GM12878 (cell line): ENCODE measurements at regions not wholly inside any gene's neighbourhood (a gene's known extent, or its start where the extent isn't known, plus 50 kb on each side); places are given as distances from the start of the nearest gene placed in this dataset.

Experiments
- ATAC-seq: fragments of 200-7000 bp; cut with Tn5 transposase; 3 replicates; pipeline ENCODE4 v1.9.1; 2020; ENCODE audit warnings: mild to moderate bottlenecking, moderate library complexity
- BruUV-seq: library from RNA; stranded (reverse); fragments of 400-500 nt; replicated peaks from 2 replicates; lab custom pipeline; 2021; lab: Mats Ljungman, UMichigan
- CTCF ChIA-PET: fragments of 300-600 bp; sonication (Branson Sonifier 250); formaldehyde crosslinking; extraction: SDS; loops from one replicate; lab custom pipeline; 2021; ENCODE audit warnings: inconsistent platforms; lab: Yijun Ruan, JAX
- POLR2A ChIA-PET: fragments of 350-600 bp; formaldehyde crosslinking; extraction: SDS; loops from one replicate; lab custom pipeline; 2021; ENCODE audit warnings: inconsistent platforms; lab: Charles Lee
- RAD21 ChIA-PET: fragments of 300-600 bp; sonication (Branson Sonifier 250); formaldehyde crosslinking; loops from one replicate; lab custom pipeline; 2023; ENCODE audit warnings: antibody characterized with exemption; ENCODE audit not compliant: unreplicated experiment; lab: Charles Lee
- SMC1A ChIA-PET: fragments of 300-600 bp; sonication (Branson Sonifier 250); formaldehyde crosslinking; loops from one replicate; lab custom pipeline; 2023; ENCODE audit not compliant: unreplicated experiment, uncharacterized antibody; lab: Charles Lee
- DNase-seq: peaks from one replicate; pipeline ENCODE4 v3.0.0-alpha.2; 2011; ENCODE audit warnings: low read depth, low spot score
- FAIRE-seq: peaks from 3 replicates; lab custom pipeline; 2011; peaks lifted over from hg19 to GRCh38; lab: Jason Lieb, UNC
- H2AFZ ChIP-seq: 2 replicates; pipeline ENCODE4 v1.6.0; 2011; ENCODE audit warnings: low read depth, low read length, control low read depth; ENCODE audit not compliant: control insufficient read depth
- H3K27ac ChIP-seq: 2 replicates; pipeline ENCODE4 v1.5.1; 2011; ENCODE audit warnings: control low read depth; ENCODE audit not compliant: control insufficient read depth, insufficient read depth
- H3K27me3 ChIP-seq, 2 experiments: replicated peaks in 1 of 2; 2 replicates each; pipeline versions ENCODE4 v1.6.0 to v1.6.1; 2011; ENCODE audit warnings: low read length in 1 of 2; ENCODE audit not compliant: control insufficient read depth in 2 of 2, insufficient read depth in 2 of 2
- H3K36me3 ChIP-seq, 2 experiments: 2 replicates each; pipeline ENCODE4 v1.5.1; 2011; ENCODE audit warnings: low read length in 1 of 2; ENCODE audit not compliant: control insufficient read depth in 2 of 2, insufficient read depth in 2 of 2
- H3K4me1 ChIP-seq: 2 replicates; pipeline ENCODE4 v1.6.1; 2011; ENCODE audit warnings: mild to moderate bottlenecking, low read length, moderate library complexity, mixed read lengths; ENCODE audit not compliant: control insufficient read depth, insufficient read depth
- H3K4me2 ChIP-seq: 2 replicates; pipeline ENCODE4 v1.6.0; 2011; ENCODE audit warnings: control low read depth; ENCODE audit not compliant: control insufficient read depth, insufficient read depth
- H3K4me3 ChIP-seq: fragments of 200-600 bp; sonication (generic); 2 replicates; pipeline ENCODE4 v1.5.1; 2016
- H3K79me2 ChIP-seq: 2 replicates; pipeline ENCODE4 v1.6.0; 2011; ENCODE audit warnings: low read length; ENCODE audit not compliant: control insufficient read depth, insufficient read depth
- H3K9ac ChIP-seq: 2 replicates; pipeline ENCODE4 v1.8.0; 2011; ENCODE audit warnings: low read length, control low read depth, mixed read lengths; ENCODE audit not compliant: control insufficient read depth, insufficient read depth
- H3K9me3 ChIP-seq: replicated peaks from 3 replicates; pipeline ENCODE4 v1.5.1; 2011; ENCODE audit warnings: mild to moderate bottlenecking, low read length; ENCODE audit not compliant: control insufficient read depth, insufficient read depth
- H4K20me1 ChIP-seq: 2 replicates; pipeline ENCODE4 v1.6.0; 2011; ENCODE audit not compliant: control insufficient read depth, insufficient read depth
- CHD2 ChIP-seq: IDR thresholded peaks from 2 replicates; pipeline ENCODE4 v1.6.1; 2011; ENCODE audit warnings: low read depth, low read length, improper control_type of control experiment, borderline replicate concordance
- FOS ChIP-seq: IDR thresholded peaks from 3 replicates; pipeline ENCODE4 v1.6.1; 2011; ENCODE audit warnings: borderline replicate concordance; ENCODE audit not compliant: insufficient read length; ENCODE audit errors: extremely low read depth
- POLR2A ChIP-seq: IDR thresholded peaks from 2 replicates; pipeline ENCODE4 v1.6.1; 2011; ENCODE audit warnings: low read depth, mild to moderate bottlenecking, low read length
- SIN3A ChIP-seq: IDR thresholded peaks from 2 replicates; pipeline ENCODE4 v1.6.1; 2012; ENCODE audit warnings: low read depth, low read length, improper control_type of control experiment
- SMAD1 ChIP-seq: fragments of 450-650 bp; IDR thresholded peaks from 2 replicates; pipeline ENCODE4 v1.6.1; 2018; ENCODE audit warnings: mild to moderate bottlenecking, low read depth; ENCODE audit not compliant: partially characterized antibody
- SMC3 ChIP-seq: IDR thresholded peaks from 2 replicates; pipeline ENCODE4 v1.6.1; 2011; ENCODE audit warnings: low read length, improper control_type of control experiment, borderline replicate concordance
- ZBED1 ChIP-seq: IDR thresholded peaks from 2 replicates; pipeline ENCODE4 v1.6.1; 2016; ENCODE audit warnings: borderline replicate concordance
- WGBS: methylation state at CpG from one replicate; pipeline ENCODE4 v1.1.6; 2016; ENCODE audit warnings: low lambda C conversion rate; ENCODE audit not compliant: insufficient replicate concordance, insufficient coverage; ENCODE audit errors: missing lambda C conversion rate; 5-methylcytosine and 5-hydroxymethylcytosine counted together
- in situ Hi-C: fragments of 300-500 bp; cut with MboI; formaldehyde crosslinking; loops from 9 replicates; pipeline ENCODE4 v1.14.3; 2018; ENCODE audit warnings: mixed read lengths
- intact Hi-C: fragments of 100-400 bp; cut with micrococcal nuclease; formaldehyde crosslinking; loops from one replicate; pipeline ENCODE4 v1.14.2; 2022; ENCODE audit not compliant: unreplicated experiment
- TF ChIP-seq, protein P1 (sequence below): fragments of 450-650 bp; IDR thresholded peaks from 2 replicates; pipeline ENCODE4 v1.6.1; 2016; ENCODE audit warnings: mild to moderate bottlenecking, moderate library complexity, borderline replicate concordance
- TF ChIP-seq, protein P2 (sequence below): IDR thresholded peaks from 2 replicates; pipeline ENCODE4 v1.6.1; 2012; ENCODE audit warnings: low read depth, low read length, improper control_type of control experiment
- TF ChIP-seq, protein P3 (sequence below): fragments of 450-650 bp; IDR thresholded peaks from 2 replicates; pipeline ENCODE4 v1.6.1; 2017; ENCODE audit warnings: mild to moderate bottlenecking, low read depth, inconsistent platforms; ENCODE audit not compliant: poor library complexity, severe bottlenecking

DNA sequence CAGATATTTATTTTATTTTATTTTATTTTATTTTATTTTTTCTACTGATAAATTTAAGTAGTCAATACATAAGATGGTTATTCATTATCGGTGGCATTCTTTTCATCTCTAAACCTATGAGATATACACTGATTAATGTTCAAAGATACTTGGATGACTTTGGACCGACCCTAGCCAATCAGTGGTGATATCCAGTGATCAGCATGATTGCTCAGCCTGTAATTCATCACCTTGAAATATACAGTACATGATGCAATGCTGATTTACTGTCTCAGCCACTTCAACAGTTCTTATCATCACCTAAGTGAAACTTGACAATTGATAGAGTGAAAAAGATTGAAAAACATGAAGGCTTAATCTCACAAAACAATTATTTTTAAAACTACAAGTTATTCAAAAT lies 1651.0 kb downstream of the REEP3 start:
- no peaks in the 10 kb centered on the region for H3K79me2 ChIP-seq
- DNase-seq, result no peak
- no peaks in the 10 kb centered on the region for H3K36me3 ChIP-seq
- no peak for FAIRE-seq
- H2AFZ ChIP-seq, result no peak overlapping the region
- H3K4me3 ChIP-seq, result no peak overlapping the region
- H3K27me3 ChIP-seq, result no peaks in the 10 kb centered on the region
- TF ChIP-seq, protein P1, sequence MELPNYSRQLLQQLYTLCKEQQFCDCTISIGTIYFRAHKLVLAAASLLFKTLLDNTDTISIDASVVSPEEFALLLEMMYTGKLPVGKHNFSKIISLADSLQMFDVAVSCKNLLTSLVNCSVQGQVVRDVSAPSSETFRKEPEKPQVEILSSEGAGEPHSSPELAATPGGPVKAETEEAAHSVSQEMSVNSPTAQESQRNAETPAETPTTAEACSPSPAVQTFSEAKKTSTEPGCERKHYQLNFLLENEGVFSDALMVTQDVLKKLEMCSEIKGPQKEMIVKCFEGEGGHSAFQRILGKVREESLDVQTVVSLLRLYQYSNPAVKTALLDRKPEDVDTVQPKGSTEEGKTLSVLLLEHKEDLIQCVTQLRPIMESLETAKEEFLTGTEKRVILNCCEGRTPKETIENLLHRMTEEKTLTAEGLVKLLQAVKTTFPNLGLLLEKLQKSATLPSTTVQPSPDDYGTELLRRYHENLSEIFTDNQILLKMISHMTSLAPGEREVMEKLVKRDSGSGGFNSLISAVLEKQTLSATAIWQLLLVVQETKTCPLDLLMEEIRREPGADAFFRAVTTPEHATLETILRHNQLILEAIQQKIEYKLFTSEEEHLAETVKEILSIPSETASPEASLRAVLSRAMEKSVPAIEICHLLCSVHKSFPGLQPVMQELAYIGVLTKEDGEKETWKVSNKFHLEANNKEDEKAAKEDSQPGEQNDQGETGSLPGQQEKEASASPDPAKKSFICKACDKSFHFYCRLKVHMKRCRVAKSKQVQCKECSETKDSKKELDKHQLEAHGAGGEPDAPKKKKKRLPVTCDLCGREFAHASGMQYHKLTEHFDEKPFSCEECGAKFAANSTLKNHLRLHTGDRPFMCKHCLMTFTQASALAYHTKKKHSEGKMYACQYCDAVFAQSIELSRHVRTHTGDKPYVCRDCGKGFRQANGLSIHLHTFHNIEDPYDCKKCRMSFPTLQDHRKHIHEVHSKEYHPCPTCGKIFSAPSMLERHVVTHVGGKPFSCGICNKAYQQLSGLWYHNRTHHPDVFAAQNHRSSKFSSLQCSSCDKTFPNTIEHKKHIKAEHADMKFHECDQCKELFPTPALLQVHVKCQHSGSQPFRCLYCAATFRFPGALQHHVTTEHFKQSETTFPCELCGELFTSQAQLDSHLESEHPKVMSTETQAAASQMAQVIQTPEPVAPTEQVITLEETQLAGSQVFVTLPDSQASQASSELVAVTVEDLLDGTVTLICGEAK, result no peak
- TF ChIP-seq SIN3A (no peak), CHD2 (no peak), SMC3 (no peak), SMAD1 (no peak), FOS (no peak), ZBED1 (no peak), POLR2A (no peak)
- TF ChIP-seq, protein P2, sequence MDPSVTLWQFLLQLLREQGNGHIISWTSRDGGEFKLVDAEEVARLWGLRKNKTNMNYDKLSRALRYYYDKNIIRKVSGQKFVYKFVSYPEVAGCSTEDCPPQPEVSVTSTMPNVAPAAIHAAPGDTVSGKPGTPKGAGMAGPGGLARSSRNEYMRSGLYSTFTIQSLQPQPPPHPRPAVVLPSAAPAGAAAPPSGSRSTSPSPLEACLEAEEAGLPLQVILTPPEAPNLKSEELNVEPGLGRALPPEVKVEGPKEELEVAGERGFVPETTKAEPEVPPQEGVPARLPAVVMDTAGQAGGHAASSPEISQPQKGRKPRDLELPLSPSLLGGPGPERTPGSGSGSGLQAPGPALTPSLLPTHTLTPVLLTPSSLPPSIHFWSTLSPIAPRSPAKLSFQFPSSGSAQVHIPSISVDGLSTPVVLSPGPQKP, result no peak
- TF ChIP-seq, protein P3, sequence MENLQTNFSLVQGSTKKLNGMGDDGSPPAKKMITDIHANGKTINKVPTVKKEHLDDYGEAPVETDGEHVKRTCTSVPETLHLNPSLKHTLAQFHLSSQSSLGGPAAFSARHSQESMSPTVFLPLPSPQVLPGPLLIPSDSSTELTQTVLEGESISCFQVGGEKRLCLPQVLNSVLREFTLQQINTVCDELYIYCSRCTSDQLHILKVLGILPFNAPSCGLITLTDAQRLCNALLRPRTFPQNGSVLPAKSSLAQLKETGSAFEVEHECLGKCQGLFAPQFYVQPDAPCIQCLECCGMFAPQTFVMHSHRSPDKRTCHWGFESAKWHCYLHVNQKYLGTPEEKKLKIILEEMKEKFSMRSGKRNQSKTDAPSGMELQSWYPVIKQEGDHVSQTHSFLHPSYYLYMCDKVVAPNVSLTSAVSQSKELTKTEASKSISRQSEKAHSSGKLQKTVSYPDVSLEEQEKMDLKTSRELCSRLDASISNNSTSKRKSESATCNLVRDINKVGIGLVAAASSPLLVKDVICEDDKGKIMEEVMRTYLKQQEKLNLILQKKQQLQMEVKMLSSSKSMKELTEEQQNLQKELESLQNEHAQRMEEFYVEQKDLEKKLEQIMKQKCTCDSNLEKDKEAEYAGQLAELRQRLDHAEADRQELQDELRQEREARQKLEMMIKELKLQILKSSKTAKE, result no peak
- no peak overlapping the region for H3K27ac ChIP-seq
- no peaks in the 10 kb centered on the region for H3K4me1 ChIP-seq
- no peaks in the 10 kb centered on the region for H4K20me1 ChIP-seq
- ChIA-PET CTCF (no interaction called here), POLR2A (no interaction called here), RAD21 (no interaction called here), SMC1A (no interaction called here)
- H3K9ac ChIP-seq, result no peak overlapping the region
- in situ Hi-C loops (no loop called here), intact Hi-C loops (no loop called here)
- BruUV-seq, result no TSS peak
- no peak for ATAC-seq
- no peaks in the 10 kb centered on the region for H3K9me3 ChIP-seq
- no peak overlapping the region for H3K4me2 ChIP-seq
- 44% methylated on average over 2 of the region's 2 CpGs for WGBS
